Stomach (tissue), 8 donors: ENCODE measurements at regions not wholly inside any gene's neighbourhood (a gene's known extent, or its start where the extent isn't known, plus 50 kb on each side); places are given as distances from the start of the nearest gene placed in this dataset.

Experiments used
- DNase-seq, 2 donors: peaks; one replicate each; pipeline versions ENCODE4 v3.0.0 to v3.0.0-alpha.2; 2013 to 2019
- H3K27ac ChIP-seq, 5 donors: fragments of 200-600 bp in 4 of 5; sonication (generic) in 4 of 5; one replicate each; pipeline ENCODE4 v1.5.1; 2013 to 2019; ENCODE audit warnings: mild to moderate bottlenecking in 1 of 5, moderate library complexity in 1 of 5
- H3K27me3 ChIP-seq, 3 donors: fragments of 200-600 bp; sonication (generic); one replicate each; pipeline ENCODE4 v1.5.1; 2017 to 2019; ENCODE audit warnings: mixed run types in 1 of 3
- H3K36me3 ChIP-seq, 4 donors: fragments of 200-600 bp; sonication (generic); 1 replicate in 3 of 4; 2 replicates in 1 of 4; pipeline ENCODE4 v1.5.1; 2016 to 2019
- H3K4me1 ChIP-seq, 4 donors: fragments of 200-600 bp; sonication (generic); one replicate each; pipeline ENCODE4 v1.5.1; 2016 to 2019
- H3K4me3 ChIP-seq, 4 donors: fragments of 200-600 bp; sonication (generic) in 3 of 4; one replicate each; pipeline ENCODE4 v1.5.1; 2016 to 2019; ENCODE audit warnings: mild to moderate bottlenecking in 1 of 4
- H3K9me3 ChIP-seq, 4 donors: fragments of 200-600 bp; sonication (generic); one replicate each; pipeline ENCODE4 v1.5.1; 2016 to 2019
- EP300 ChIP-seq: sonication (generic); formaldehyde crosslinking; IDR thresholded peaks from one replicate; pipeline ENCODE4 v1.6.1; 2017; ENCODE audit warnings: antibody characterized with exemption
- POLR2A ChIP-seq, 4 donors: fragments of 450-650 bp; IDR thresholded peaks; one replicate each; pipeline ENCODE4 v1.6.1; 2016; ENCODE audit warnings: antibody characterized with exemption in 4 of 4, control low read depth in 2 of 4, mild to moderate bottlenecking in 1 of 4, moderate library complexity in 1 of 4
- POLR2AphosphoS5 ChIP-seq, 3 donors: sonication (generic); formaldehyde crosslinking; IDR thresholded peaks; one replicate each; pipeline ENCODE4 v1.6.1; 2016; ENCODE audit warnings: antibody characterized with exemption in 3 of 3
- WGBS, 5 donors: extraction: QIAGEN DNeasy Blood & Tissue Kit in 3 of 5; methylation state at CpG; one replicate each; pipeline versions ENCODE4 v1.1.5 to v1.1.7; 2013 to 2018; 5-methylcytosine and 5-hydroxymethylcytosine counted together
- intact Hi-C: fragments of 100-400 bp; cut with DNase I; formaldehyde crosslinking; loops from one replicate; pipeline ENCODE4 v1.15.1; 2023; ENCODE audit warnings: low total_unique reads
- TF ChIP-seq, protein P1 (sequence below), 7 experiments: fragments of 450-650 bp in 4 of 7; fragments of 200-600 bp in 3 of 7; sonication (generic) in 3 of 7; IDR thresholded peaks; one replicate each; pipeline ENCODE4 v1.5.1; 2016 to 2019; ENCODE audit warnings: antibody characterized with exemption in 7 of 7, control low read depth in 2 of 7, mild to moderate bottlenecking in 1 of 7
- donor health status: healthy with polysubstance abuse.
- donor health status: Bipolar disorder and iron deficiency.
- donor health status: healthy.

DNA sequence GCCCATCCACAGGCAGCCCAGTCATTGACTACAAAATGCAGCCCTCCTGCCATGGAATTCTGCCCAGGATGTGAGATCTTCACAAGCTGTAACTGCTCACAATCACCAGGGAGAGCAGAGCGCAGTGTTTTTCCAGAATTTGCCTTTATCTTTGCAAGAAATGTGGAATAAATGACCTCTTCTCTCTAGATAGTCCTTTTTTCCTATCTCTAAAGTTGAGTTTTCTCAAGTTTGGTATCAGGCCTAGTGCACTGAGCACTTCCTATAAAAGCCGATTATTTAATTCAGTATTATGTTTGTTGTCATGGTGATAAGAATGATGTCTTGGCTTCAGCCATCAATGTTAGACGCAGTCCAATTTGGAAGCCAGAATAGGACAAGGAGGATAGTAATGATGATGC lies 246.9 kb upstream of the IRF2BP2 start:
- TF ChIP-seq, protein P1, sequence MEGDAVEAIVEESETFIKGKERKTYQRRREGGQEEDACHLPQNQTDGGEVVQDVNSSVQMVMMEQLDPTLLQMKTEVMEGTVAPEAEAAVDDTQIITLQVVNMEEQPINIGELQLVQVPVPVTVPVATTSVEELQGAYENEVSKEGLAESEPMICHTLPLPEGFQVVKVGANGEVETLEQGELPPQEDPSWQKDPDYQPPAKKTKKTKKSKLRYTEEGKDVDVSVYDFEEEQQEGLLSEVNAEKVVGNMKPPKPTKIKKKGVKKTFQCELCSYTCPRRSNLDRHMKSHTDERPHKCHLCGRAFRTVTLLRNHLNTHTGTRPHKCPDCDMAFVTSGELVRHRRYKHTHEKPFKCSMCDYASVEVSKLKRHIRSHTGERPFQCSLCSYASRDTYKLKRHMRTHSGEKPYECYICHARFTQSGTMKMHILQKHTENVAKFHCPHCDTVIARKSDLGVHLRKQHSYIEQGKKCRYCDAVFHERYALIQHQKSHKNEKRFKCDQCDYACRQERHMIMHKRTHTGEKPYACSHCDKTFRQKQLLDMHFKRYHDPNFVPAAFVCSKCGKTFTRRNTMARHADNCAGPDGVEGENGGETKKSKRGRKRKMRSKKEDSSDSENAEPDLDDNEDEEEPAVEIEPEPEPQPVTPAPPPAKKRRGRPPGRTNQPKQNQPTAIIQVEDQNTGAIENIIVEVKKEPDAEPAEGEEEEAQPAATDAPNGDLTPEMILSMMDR (IDR thresholded peaks at IDR 0.05), result no peak
- TF ChIP-seq EP300 (no peak), POLR2AphosphoS5 (IDR thresholded peaks at IDR 0.05) (no peak), POLR2A (IDR thresholded peaks at IDR 0.05) (no peak)
- DNase-seq, result peak in 1 of 2 donors; percentile 80
- Histone ChIP-seq H3K4me3 (no peak overlapping the region), H3K36me3 (no peaks in the 10 kb centered on the region), H3K27ac (peak overlapping the region in 2 of 5 donors; percentile 13 to 22), H3K27me3 (no peaks in the 10 kb centered on the region), H3K9me3 (peaks cover 0 to 6% (median 0%) of the 10 kb centered on the region in 4 donors), H3K4me1 (peaks cover 3 to 12% (median 4%) of the 10 kb centered on the region in 4 donors)
- 61 to 78% (median 68%) methylated on average over 3 of the region's 3 CpGs for WGBS, 5 donors
- intact Hi-C loops, result no loop called here

DNA sequence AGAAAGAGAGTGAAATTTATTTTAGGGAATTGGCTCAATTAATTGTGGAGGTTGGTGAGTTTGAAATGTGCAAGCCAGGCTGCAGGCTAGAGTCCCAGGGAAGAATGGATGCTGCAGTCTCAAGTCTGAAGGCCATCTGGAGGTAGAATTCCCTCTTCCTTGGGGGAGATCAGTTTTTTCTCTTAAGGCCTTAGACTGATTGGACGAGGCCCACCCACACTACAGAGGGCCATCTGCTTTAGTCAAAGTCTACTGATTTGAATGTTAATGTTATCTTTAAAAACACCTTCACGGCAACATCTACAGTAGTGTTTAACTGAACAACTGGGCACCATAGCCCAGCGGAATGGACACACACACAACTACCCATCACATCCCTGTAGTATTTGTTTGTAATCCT lies 245.9 kb upstream of the IRF2BP2 start:
- peaks cover 0 to 2% (median 0%) of the 10 kb centered on the region in 4 donors for H3K9me3 ChIP-seq
- TF ChIP-seq, protein P1 (IDR thresholded peaks at IDR 0.05), result no peak
- TF ChIP-seq EP300, result no peak
- TF ChIP-seq POLR2AphosphoS5 (IDR thresholded peaks at IDR 0.05), result no peak
- TF ChIP-seq POLR2A (IDR thresholded peaks at IDR 0.05), result no peak
- no peak overlapping the region for H3K27ac ChIP-seq
- no peak overlapping the region for H3K4me3 ChIP-seq
- intact Hi-C loops, result no loop called here
- DNase-seq, result no peak
- H3K36me3 ChIP-seq, result no peaks in the 10 kb centered on the region
- H3K27me3 ChIP-seq, result no peaks in the 10 kb centered on the region
- 94 to 98% (median 96%) methylated on average over 3 of the region's 3 CpGs for WGBS, 5 donors
- peaks cover 7 to 17% (median 9%) of the 10 kb centered on the region in 4 donors for H3K4me1 ChIP-seq

DNA sequence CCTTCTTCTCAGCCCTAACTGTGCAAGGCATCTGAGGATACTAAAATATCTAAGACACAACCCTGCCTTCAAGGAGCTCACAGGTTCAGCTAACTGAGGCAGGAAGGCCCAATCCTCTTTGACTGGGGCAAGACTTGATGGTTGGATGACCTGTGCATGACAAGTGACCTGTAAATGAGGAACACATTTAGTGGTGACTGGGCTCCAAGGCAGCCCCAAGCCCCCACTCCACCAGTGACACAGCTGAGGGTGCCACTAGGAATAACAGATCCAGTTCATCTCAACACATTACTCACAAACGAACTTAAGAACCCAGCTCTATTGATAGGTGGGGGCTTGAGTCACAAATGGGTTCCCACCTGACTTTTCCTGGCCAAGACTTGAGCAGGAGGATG lies 244.7 kb upstream of the IRF2BP2 start:
- no peak overlapping the region for H3K27ac ChIP-seq
- H3K4me3 ChIP-seq, result no peak overlapping the region
- no peaks in the 10 kb centered on the region for H3K9me3 ChIP-seq
- no peaks in the 10 kb centered on the region for H3K36me3 ChIP-seq
- intact Hi-C loops, result no loop called here
- H3K27me3 ChIP-seq, result no peaks in the 10 kb centered on the region
- TF ChIP-seq EP300 (no peak), POLR2A (IDR thresholded peaks at IDR 0.05) (no peak), POLR2AphosphoS5 (IDR thresholded peaks at IDR 0.05) (no peak)
- TF ChIP-seq, protein P1 (IDR thresholded peaks at IDR 0.05), result no peak
- DNase-seq, result no peak
- whole genome bisulfite sequencing, 5 donors, result 82 to 94% (median 85%) methylated on average over 1 of the region's 1 CpG
- H3K4me1 ChIP-seq, result peaks cover 7 to 29% (median 9%) of the 10 kb centered on the region in 4 donors

DNA sequence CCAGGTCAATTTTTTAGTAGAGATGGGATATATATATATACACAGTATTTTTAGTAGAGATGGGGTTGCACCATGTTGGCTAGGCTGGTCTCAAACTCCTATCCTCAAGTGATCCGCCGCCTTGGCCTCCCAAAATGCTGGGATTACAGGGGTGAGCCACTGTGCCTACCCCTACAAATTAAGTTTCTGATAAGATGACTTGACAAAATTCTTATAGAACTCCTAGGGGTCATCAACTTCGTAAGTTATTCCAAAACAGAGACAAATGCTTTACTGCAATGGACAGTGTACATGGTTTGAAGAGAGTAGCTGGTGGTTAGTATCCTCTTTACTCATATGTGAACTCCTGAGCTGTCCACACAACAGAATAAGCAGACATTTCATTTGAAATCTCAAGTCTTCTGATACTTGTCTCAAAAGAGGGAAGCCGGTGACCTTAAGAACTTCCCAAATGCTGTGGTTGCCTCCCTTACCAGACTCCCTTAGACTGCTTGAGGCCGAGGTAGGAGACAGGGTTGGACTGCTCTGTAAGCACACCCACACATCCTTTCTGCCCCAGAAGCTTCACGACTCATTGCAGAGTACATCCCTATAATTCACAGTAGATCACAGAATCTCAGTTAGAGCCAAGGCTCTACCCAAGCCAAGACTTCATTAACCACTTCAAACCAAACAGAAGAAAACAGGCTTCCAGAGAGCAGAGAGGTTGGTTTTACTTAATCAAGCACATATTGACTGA lies 244.1 kb upstream of the IRF2BP2 start:
- Histone ChIP-seq H3K9me3 (no peaks in the 10 kb centered on the region), H3K27ac (no peak overlapping the region), H3K27me3 (no peaks in the 10 kb centered on the region), H3K4me3 (no peak overlapping the region), H3K36me3 (no peaks in the 10 kb centered on the region), H3K4me1 (peaks cover 7 to 35% (median 9%) of the 10 kb centered on the region in 4 donors)
- intact Hi-C loops, result no loop called here
- TF ChIP-seq, protein P1 (IDR thresholded peaks at IDR 0.05), result no peak
- TF ChIP-seq POLR2AphosphoS5 (IDR thresholded peaks at IDR 0.05) (no peak), POLR2A (IDR thresholded peaks at IDR 0.05) (no peak), EP300 (no peak)
- DNase-seq, result peak in 1 of 2 donors; percentile 41
- WGBS, 5 donors, result 77 to 91% (median 83%) methylated on average over 6 of the region's 6 CpGs
